ENCODE measurements at regions not wholly inside any gene's neighbourhood (a gene's known extent, or its start where the extent isn't known, plus 50 kb on each side); places are given as distances from the start of the nearest gene placed in this dataset.

DNA sequence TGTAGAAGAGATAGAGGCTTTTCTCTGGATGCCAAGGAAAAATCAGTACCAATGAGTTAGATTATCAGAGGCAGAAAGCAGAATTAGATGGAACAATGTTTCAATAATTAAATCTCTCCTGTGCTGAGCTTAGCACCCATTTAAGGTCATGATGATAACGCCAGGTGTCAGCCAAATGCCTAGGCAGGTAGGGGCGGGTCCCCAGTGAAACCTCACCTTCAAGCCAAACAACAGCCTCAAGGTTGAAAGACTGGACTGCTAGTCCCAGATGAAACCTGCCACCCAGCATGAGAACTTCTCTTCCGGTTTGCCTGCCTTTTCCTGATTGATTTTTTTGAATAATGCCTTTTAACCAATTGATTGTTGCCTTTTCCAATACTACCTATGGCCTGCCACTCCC lies 363.0 kb downstream of the PLOD2 start:
- Histone ChIP-seq H3K4me3 (no peak overlapping the region), H3K9me3 (no peaks in the 10 kb centered on the region), H3K27me3 (no peaks in the 10 kb centered on the region), H3K4me1 (no peaks in the 10 kb centered on the region), H3K36me3 (replicated peaks in 1 of 2; ENCODE audit: insufficient read depth in 1 of 2, low read depth in 2 of 2) (no peaks in the 10 kb centered on the region), H3K27ac (no peak overlapping the region)
- TF ChIP-seq POLR2A (IDR thresholded peaks at IDR 0.05) (no peak), CTCF (IDR thresholded peaks at IDR 0.05) (peak in 1 of 7 experiments; percentile 2)
- 33 to 49% methylated on average over 3 of the region's 3 CpGs for WGBS, 2 donors
- intact Hi-C loops (cut with DNase I): no loop called here
- DNase-seq (peak; percentile 23 to 72 (median 41)), ATAC-seq (peak; percentile 66)

GRCh38 chr3:145798696-145799537 lies 362.1 kb downstream of the PLOD2 start:
- Histone ChIP-seq H3K4me1 (no peaks in the 10 kb centered on the region), H3K9me3 (no peaks in the 10 kb centered on the region), H3K36me3 (replicated peaks in 1 of 2; ENCODE audit: insufficient read depth in 1 of 2, low read depth in 2 of 2) (no peaks in the 10 kb centered on the region), H3K27me3 (no peaks in the 10 kb centered on the region), H3K4me3 (no peak overlapping the region), H3K27ac (no peak overlapping the region)
- intact Hi-C loops (cut with DNase I): no loop called here
- no peak for ATAC-seq
- DNase-seq: no peak
- TF ChIP-seq CTCF (IDR thresholded peaks at IDR 0.05) (no peak), POLR2A (IDR thresholded peaks at IDR 0.05) (no peak)
- WGBS, 2 donors: 85 to 88% methylated on average over 9 of the region's 9 CpGs

DNA sequence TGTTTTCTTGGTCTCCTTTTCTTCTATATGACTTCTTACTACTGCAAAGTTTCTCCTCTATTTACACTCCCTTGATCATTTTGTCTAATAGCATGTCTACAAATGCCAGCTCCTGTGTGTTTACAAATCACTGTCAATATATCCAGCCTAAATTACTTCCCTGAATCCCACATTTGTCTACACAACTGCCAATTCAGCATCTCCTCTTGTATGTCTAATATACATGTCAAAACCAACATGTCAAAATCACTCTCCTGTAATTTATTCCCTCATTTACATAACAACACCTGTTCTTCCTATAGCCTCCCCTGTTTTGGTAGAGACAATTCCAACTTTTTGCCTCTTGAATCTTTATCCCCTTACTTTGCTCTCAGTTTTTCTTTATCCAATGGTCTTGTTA lies 359.3 kb downstream of the PLOD2 start:
- intact Hi-C loops (cut with DNase I): no loop called here
- TF ChIP-seq CTCF (IDR thresholded peaks at IDR 0.05) (no peak), POLR2A (IDR thresholded peaks at IDR 0.05) (no peak)
- DNase-seq (no peak), ATAC-seq (no peak)
- Histone ChIP-seq H3K4me1 (no peaks in the 10 kb centered on the region), H3K27me3 (no peaks in the 10 kb centered on the region), H3K36me3 (replicated peaks in 1 of 2; ENCODE audit: insufficient read depth in 1 of 2, low read depth in 2 of 2) (no peaks in the 10 kb centered on the region), H3K9me3 (no peaks in the 10 kb centered on the region), H3K4me3 (no peak overlapping the region), H3K27ac (no peak overlapping the region)

DNA sequence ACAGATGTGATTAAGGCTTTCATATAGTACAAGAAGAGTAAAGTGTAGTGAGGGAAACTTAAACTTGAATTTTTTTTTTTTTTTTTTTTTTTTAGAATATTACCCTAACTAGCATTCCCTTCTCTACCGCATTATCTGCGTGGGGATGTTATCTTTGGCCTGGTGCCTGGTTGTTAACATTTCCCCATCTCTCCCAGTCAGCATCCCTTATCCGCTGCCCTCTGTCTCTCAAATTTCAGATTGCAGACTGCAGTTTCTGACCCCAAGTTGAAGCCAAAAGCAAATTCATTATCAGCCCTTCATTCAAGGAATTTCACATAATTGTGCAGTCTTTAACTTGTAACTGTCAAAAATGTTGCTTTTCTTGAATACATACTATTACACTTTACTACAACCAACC lies 353.0 kb downstream of the PLOD2 start:
- no peak for ATAC-seq
- no peak overlapping the region for H3K27ac ChIP-seq

More for the DNA sequence above, 353.0 kb downstream of the PLOD2 start:
- 22 to 40% methylated on average over 3 of the region's 3 CpGs for WGBS, 2 donors
- Histone ChIP-seq H3K4me3 (no peak overlapping the region), H3K36me3 (replicated peaks in 1 of 2; ENCODE audit: insufficient read depth in 1 of 2, low read depth in 2 of 2) (no peaks in the 10 kb centered on the region), H3K4me1 (no peaks in the 10 kb centered on the region), H3K27me3 (no peaks in the 10 kb centered on the region), H3K9me3 (no peaks in the 10 kb centered on the region)
- intact Hi-C loops (cut with DNase I): no loop called here
- no peak for TF ChIP-seq CTCF (IDR thresholded peaks at IDR 0.05)
- DNase-seq: peak in 1 of 4 donors; percentile 10

All from body of pancreas (tissue), 4 donors.